PFSK-1 (cell line): ENCODE measurements at regions not wholly inside any gene's neighbourhood (a gene's known extent, or its start where the extent isn't known, plus 50 kb on each side); places are given as distances from the start of the nearest gene placed in this dataset.

Source experiments
- FOXP2 ChIP-seq: optimal IDR thresholded peaks from 2 replicates; pipeline ENCODE3; 2011; ENCODE audit warnings: borderline replicate concordance, control low read depth, inconsistent platforms; ENCODE audit not compliant: insufficient read depth; ENCODE audit errors: extremely low read length, extremely low read depth
- POLR2AphosphoS5 ChIP-seq: IDR thresholded peaks from 2 replicates; pipeline ENCODE4 v1.6.1; 2012; ENCODE audit warnings: low read depth, mild to moderate bottlenecking, control low read depth, low read length, moderate library complexity
- SIN3A ChIP-seq: IDR thresholded peaks from 2 replicates; pipeline ENCODE4 v1.6.1; 2012; ENCODE audit warnings: mild to moderate bottlenecking, low read length, moderate library complexity, borderline replicate concordance; ENCODE audit not compliant: insufficient read depth
- TAF1 ChIP-seq: IDR thresholded peaks from 2 replicates; pipeline ENCODE4 v1.6.1; 2012; ENCODE audit warnings: low read length, control low read depth, borderline replicate concordance; ENCODE audit not compliant: insufficient read depth
- TF ChIP-seq, protein P1 (sequence below), 2 experiments: IDR thresholded peaks; 2 replicates each; pipeline versions ENCODE4 v1.6.1 to v1.8.0; 2011 to 2012; ENCODE audit warnings: low read depth in 2 of 2, low read length in 2 of 2, control low read depth in 1 of 2, inconsistent platforms in 1 of 2, mild to moderate bottlenecking in 1 of 2, moderate library complexity in 1 of 2; ENCODE audit not compliant: insufficient read depth in 1 of 2

- TF ChIP-seq FOXP2 = no peak
- no peak for TF ChIP-seq POLR2AphosphoS5
- TF ChIP-seq, protein P1, sequence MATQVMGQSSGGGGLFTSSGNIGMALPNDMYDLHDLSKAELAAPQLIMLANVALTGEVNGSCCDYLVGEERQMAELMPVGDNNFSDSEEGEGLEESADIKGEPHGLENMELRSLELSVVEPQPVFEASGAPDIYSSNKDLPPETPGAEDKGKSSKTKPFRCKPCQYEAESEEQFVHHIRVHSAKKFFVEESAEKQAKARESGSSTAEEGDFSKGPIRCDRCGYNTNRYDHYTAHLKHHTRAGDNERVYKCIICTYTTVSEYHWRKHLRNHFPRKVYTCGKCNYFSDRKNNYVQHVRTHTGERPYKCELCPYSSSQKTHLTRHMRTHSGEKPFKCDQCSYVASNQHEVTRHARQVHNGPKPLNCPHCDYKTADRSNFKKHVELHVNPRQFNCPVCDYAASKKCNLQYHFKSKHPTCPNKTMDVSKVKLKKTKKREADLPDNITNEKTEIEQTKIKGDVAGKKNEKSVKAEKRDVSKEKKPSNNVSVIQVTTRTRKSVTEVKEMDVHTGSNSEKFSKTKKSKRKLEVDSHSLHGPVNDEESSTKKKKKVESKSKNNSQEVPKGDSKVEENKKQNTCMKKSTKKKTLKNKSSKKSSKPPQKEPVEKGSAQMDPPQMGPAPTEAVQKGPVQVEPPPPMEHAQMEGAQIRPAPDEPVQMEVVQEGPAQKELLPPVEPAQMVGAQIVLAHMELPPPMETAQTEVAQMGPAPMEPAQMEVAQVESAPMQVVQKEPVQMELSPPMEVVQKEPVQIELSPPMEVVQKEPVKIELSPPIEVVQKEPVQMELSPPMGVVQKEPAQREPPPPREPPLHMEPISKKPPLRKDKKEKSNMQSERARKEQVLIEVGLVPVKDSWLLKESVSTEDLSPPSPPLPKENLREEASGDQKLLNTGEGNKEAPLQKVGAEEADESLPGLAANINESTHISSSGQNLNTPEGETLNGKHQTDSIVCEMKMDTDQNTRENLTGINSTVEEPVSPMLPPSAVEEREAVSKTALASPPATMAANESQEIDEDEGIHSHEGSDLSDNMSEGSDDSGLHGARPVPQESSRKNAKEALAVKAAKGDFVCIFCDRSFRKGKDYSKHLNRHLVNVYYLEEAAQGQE (IDR thresholded peaks at IDR 0.05; ENCODE audit: insufficient read depth in 1 of 2, low read depth in 2 of 2, low read length in 2 of 2) = no peak
- TF ChIP-seq SIN3A = no peak
- no peak for TF ChIP-seq TAF1
Observed at GRCh38 chr19:30673336-30673735, 301.2 kb downstream of the ZNF536 start.

- TF ChIP-seq POLR2AphosphoS5 (no peak), TAF1 (no peak), FOXP2 (no peak), SIN3A (no peak)
- TF ChIP-seq, protein P1 (IDR thresholded peaks at IDR 0.05; ENCODE audit: insufficient read depth in 1 of 2, low read depth in 2 of 2, low read length in 2 of 2) = no peak
Observed at GRCh38 chr19:30672926-30673325, 300.7 kb downstream of the ZNF536 start.

GRCh38 chr19:30671622-30672051, 299.5 kb downstream of the ZNF536 start:
- TF ChIP-seq POLR2AphosphoS5 (no peak), SIN3A (no peak), FOXP2 (no peak), TAF1 (no peak)
- TF ChIP-seq, protein P1 (IDR thresholded peaks at IDR 0.05; ENCODE audit: insufficient read depth in 1 of 2, low read depth in 2 of 2, low read length in 2 of 2) = no peak

GRCh38 chr19:30671367-30671619, 299.1 kb downstream of the ZNF536 start:
- TF ChIP-seq SIN3A = no peak
- no peak for TF ChIP-seq POLR2AphosphoS5
- TF ChIP-seq TAF1 = no peak

DNA sequence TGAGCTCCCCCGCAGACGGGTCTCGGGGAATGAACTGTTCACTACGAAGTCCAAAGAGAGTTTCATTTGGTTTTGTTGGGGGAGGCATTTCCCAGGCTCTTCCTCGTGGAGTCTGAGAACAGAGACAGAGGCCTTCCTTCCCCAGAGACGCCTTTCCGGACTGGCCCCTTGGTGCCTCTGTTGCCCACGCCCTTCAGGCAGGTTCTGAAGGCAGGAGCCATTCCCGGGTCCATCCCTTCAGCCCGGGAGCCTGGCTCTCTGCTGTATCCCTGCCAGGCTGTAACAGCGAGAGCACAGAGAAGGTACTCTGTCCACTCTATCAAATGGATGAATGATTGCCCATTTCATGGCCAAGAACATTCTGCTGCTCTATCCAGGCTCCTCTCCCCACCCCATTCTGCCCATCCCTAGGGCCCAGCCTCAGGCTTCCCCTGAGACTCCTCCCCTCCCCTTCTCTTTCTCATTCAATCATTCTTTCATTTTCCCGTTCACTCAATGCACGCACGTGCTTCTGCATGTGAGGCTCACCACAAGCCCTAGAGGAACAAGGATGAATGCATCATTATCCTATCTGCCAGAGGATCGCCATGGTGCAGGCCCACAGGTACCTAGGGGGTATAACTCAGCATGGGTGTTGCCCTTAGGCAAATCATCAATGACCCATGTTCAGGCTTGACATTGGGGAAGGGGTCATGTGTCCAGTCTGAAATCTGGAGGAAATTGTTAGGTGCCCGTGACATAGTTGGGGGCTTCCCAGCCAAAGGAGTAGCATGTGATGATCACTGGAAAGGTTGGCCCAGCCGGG, 298.6 kb downstream of the ZNF536 start:
- TF ChIP-seq POLR2AphosphoS5 (no peak), SIN3A (no peak), FOXP2 (no peak), TAF1 (no peak)
- TF ChIP-seq, protein P1 (IDR thresholded peaks at IDR 0.05; ENCODE audit: insufficient read depth in 1 of 2, low read depth in 2 of 2, low read length in 2 of 2) = no peak
